ENCODE measurements at regions not wholly inside any gene's neighbourhood (a gene's known extent, or its start where the extent isn't known, plus 50 kb on each side); places are given as distances from the start of the nearest gene placed in this dataset.

- no peak for DNase-seq (ENCODE audit: low read depth)
- TF ChIP-seq CTCF (conservative IDR thresholded peaks at IDR 0.05; ENCODE audit: low read depth, low read length) = no peak
- no peak overlapping the region for H3K4me3 ChIP-seq (ENCODE audit: low read depth, low read length)
Observed at GRCh38 chr11:69394869-69395246, 86.6 kb upstream of the LINC01488 start.

- no peak for DNase-seq (ENCODE audit: low read depth)
- TF ChIP-seq CTCF (conservative IDR thresholded peaks at IDR 0.05; ENCODE audit: low read depth, low read length) = no peak
- no peak overlapping the region for H3K4me3 ChIP-seq (ENCODE audit: low read depth, low read length)
Observed at GRCh38 chr11:69395287-69395686, 86.2 kb upstream of the LINC01488 start.

GRCh38 chr11:69396051-69396947 is 85.2 kb upstream of the LINC01488 start:
- no peak overlapping the region for H3K4me3 ChIP-seq (ENCODE audit: low read depth, low read length)
- no peak for DNase-seq (ENCODE audit: low read depth)
- no peak for TF ChIP-seq CTCF (conservative IDR thresholded peaks at IDR 0.05; ENCODE audit: low read depth, low read length)

GRCh38 chr11:69396948-69397307 is 84.5 kb upstream of the LINC01488 start:
- TF ChIP-seq CTCF (conservative IDR thresholded peaks at IDR 0.05; ENCODE audit: low read depth, low read length) = no peak
- no peak overlapping the region for H3K4me3 ChIP-seq (ENCODE audit: low read depth, low read length)
- no peak for DNase-seq (ENCODE audit: low read depth)

GRCh38 chr11:69397732-69398131 is 83.7 kb upstream of the LINC01488 start:
- DNase-seq (ENCODE audit: low read depth) = no peak
- TF ChIP-seq CTCF (conservative IDR thresholded peaks at IDR 0.05; ENCODE audit: low read depth, low read length) = no peak
- no peak overlapping the region for H3K4me3 ChIP-seq (ENCODE audit: low read depth, low read length)

- DNase-seq (ENCODE audit: low read depth) = no peak
- H3K4me3 ChIP-seq (ENCODE audit: low read depth, low read length) = no peak overlapping the region
- TF ChIP-seq CTCF (conservative IDR thresholded peaks at IDR 0.05; ENCODE audit: low read depth, low read length) = no peak
Observed at GRCh38 chr11:69398529-69399492, 82.7 kb upstream of the LINC01488 start.

All from epithelial cell of proximal tubule (primary cell).